GM23338 (cell line): ENCODE measurements at regions not wholly inside any gene's neighbourhood (a gene's known extent, or its start where the extent isn't known, plus 50 kb on each side); places are given as distances from the start of the nearest gene placed in this dataset.

Source experiments
- ATAC-seq: fragments of 200-7000 bp; cut with Tn5 transposase; 3 replicates; pipeline ENCODE4 v1.9.1; 2020
- DNase-seq: peaks from one replicate; pipeline ENCODE4 v3.0.0-alpha.2; 2015; ENCODE audit warnings: low spot score
- H2AFZ ChIP-seq: fragments of 200-600 bp; sonication (generic); 2 replicates; pipeline ENCODE4 v1.8.0; 2016; ENCODE audit warnings: antibody characterized with exemption, mild to moderate bottlenecking, moderate library complexity
- H3F3A ChIP-seq: fragments of 200-600 bp; sonication (generic); replicated peaks from 2 replicates; pipeline ENCODE4 v1.8.0; 2017; ENCODE audit warnings: antibody characterized with exemption, mixed run types, low read depth
- H3K27ac ChIP-seq: fragments of 200-600 bp; sonication (generic); 2 replicates; pipeline ENCODE4 v1.6.1; 2016; ENCODE audit warnings: low read depth
- H3K27me3 ChIP-seq: fragments of 200-600 bp; sonication (generic); 2 replicates; pipeline ENCODE4 v1.8.0; 2016; ENCODE audit warnings: mild to moderate bottlenecking, mixed run types, moderate library complexity; ENCODE audit not compliant: insufficient read depth
- H3K36me3 ChIP-seq: fragments of 200-600 bp; sonication (generic); 2 replicates; pipeline ENCODE4 v1.8.0; 2016; ENCODE audit warnings: mild to moderate bottlenecking; ENCODE audit not compliant: insufficient read depth
- H3K4me1 ChIP-seq: fragments of 200-600 bp; sonication (generic); 2 replicates; pipeline ENCODE4 v1.8.0; 2016; ENCODE audit warnings: mild to moderate bottlenecking, moderate library complexity; ENCODE audit not compliant: insufficient read depth
- H3K4me2 ChIP-seq: fragments of 200-600 bp; sonication (generic); 2 replicates; pipeline ENCODE4 v1.7.1; 2017; ENCODE audit warnings: mixed run types
- H3K4me3 ChIP-seq: fragments of 200-600 bp; sonication (generic); 2 replicates; pipeline ENCODE4 v1.6.1; 2016; ENCODE audit warnings: mixed run types
- H3K79me2 ChIP-seq: fragments of 200-600 bp; sonication (generic); replicated peaks from 2 replicates; pipeline ENCODE4 v1.8.0; 2017; ENCODE audit warnings: mild to moderate bottlenecking; ENCODE audit not compliant: insufficient read depth
- H3K9me2 ChIP-seq: fragments of 200-600 bp; sonication (generic); 2 replicates; pipeline ENCODE4 v1.8.0; 2017; ENCODE audit not compliant: insufficient read depth
- H4K20me1 ChIP-seq: fragments of 200-600 bp; sonication (generic); replicated peaks from 2 replicates; pipeline ENCODE4 v1.8.0; 2017; ENCODE audit warnings: mild to moderate bottlenecking; ENCODE audit not compliant: insufficient read depth
- H3K27ac Mint-ChIP-seq: 2 replicates; pipeline ENCODE4 v1.8.0; 2020; ENCODE audit warnings: inconsistent platforms, mild to moderate bottlenecking, moderate library complexity, mixed read lengths
- H3K27me3 Mint-ChIP-seq: 3 replicates; pipeline ENCODE4 v1.8.0; 2022; ENCODE audit warnings: low read depth, mild to moderate bottlenecking, moderate library complexity, mixed read lengths, inconsistent platforms; ENCODE audit not compliant: insufficient read depth, poor library complexity
- H3K36me3 Mint-ChIP-seq: 3 replicates; pipeline ENCODE4 v1.8.0; 2021; ENCODE audit warnings: low read depth, mild to moderate bottlenecking, inconsistent platforms, moderate library complexity, mixed read lengths
- H3K4me1 Mint-ChIP-seq: 3 replicates; pipeline ENCODE4 v1.8.0; 2020; ENCODE audit warnings: mild to moderate bottlenecking, inconsistent platforms, mixed read lengths
- H3K4me3 Mint-ChIP-seq: 3 replicates; pipeline ENCODE4 v1.8.0; 2021; ENCODE audit warnings: moderate library complexity, mild to moderate bottlenecking, inconsistent platforms, mixed read lengths
- H3K9me3 Mint-ChIP-seq: 3 replicates; pipeline ENCODE4 v1.8.0; 2020; ENCODE audit warnings: moderate library complexity, mild to moderate bottlenecking, inconsistent platforms, mixed read lengths
- EZH2 ChIP-seq: fragments of 200-600 bp; sonication (generic); IDR thresholded peaks from one replicate; pipeline ENCODE4 v1.8.0; 2017; ENCODE audit warnings: antibody characterized with exemption, mild to moderate bottlenecking, low read depth; ENCODE audit not compliant: unreplicated experiment
- EZH2phosphoT487 ChIP-seq: fragments of 200-600 bp; sonication (generic); IDR thresholded peaks from one replicate; pipeline ENCODE4 v1.8.1; 2018; ENCODE audit warnings: antibody characterized with exemption; ENCODE audit not compliant: unreplicated experiment
- JUNB ChIP-seq: IDR thresholded peaks from one replicate; pipeline ENCODE4 v1.6.1; 2016; ENCODE audit warnings: antibody characterized with exemption; ENCODE audit not compliant: unreplicated experiment
- NANOG ChIP-seq: IDR thresholded peaks from 2 replicates; pipeline ENCODE4 v1.6.1; 2016; ENCODE audit warnings: antibody characterized with exemption, borderline replicate concordance
- POLR2AphosphoS5 ChIP-seq: IDR thresholded peaks from 2 replicates; pipeline ENCODE4 v1.6.1; 2016; ENCODE audit warnings: antibody characterized with exemption, low read depth
- REST ChIP-seq: IDR thresholded peaks from one replicate; pipeline ENCODE4 v1.6.1; 2018; ENCODE audit warnings: antibody characterized with exemption; ENCODE audit not compliant: unreplicated experiment
- STAT1 ChIP-seq: IDR thresholded peaks from one replicate; pipeline ENCODE4 v1.6.1; 2016; ENCODE audit warnings: antibody characterized with exemption; ENCODE audit not compliant: unreplicated experiment
- ZNF331 ChIP-seq: fragments of 250-450 bp; sonication (Bioruptor Pico); IDR thresholded peaks from 2 replicates; pipeline ENCODE4 v1.5.0; 2020; ENCODE audit warnings: low read depth, mild to moderate bottlenecking, moderate library complexity
- TF ChIP-seq, protein P1 (sequence below), 2 experiments: fragments of 200-600 bp in 1 of 2; sonication (generic) in 1 of 2; conservative IDR thresholded peaks; 2 replicates each; pipeline versions ENCODE4 v1.5.1 to v1.6.1; 2016 to 2017; ENCODE audit warnings: antibody characterized with exemption in 2 of 2, low read depth in 2 of 2, mild to moderate bottlenecking in 2 of 2, moderate library complexity in 1 of 2

DNA sequence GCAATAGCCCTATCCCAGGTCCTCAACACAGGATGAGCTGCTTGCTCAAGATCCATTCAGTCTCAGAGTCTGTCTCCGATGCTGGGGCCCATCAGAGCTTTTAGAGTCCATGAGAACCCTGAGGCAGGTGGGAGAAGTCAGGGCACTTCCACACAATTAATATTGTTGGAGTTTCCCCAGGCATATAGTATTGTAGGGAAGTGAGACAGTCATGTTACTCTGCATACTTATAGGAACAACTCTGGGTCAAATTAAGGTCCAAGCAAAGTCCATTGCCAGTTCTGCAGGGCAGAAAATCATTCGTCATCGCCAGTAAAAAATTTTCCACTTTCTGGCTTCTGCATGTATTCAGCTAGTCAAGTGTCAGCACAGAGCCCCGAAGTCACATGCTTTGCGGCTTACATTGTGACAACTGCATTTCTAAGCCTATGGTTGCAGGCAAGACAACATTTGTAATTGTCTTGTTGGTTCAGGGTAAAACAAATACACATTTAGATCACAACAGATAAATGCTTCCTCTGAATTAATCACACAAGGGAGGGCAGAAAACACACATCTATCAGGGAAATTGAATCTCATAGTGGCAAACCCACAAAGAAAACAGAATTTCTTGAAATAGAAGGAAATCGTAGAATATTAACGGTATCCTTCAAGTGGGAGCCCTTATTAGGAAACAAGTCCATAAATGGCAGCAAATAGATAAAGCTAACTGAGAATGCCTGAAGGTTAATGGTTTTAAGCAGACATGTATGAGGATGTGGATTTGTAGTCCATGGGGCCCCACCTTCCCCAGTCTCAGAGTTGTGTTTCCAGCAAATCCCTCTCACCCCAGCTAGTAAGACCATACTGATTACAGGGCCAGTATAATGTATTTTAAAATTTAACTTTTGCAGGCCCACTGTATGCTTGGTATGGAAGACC is 412.1 kb upstream of the RASGEF1B start (continued):
- TF ChIP-seq, protein P1, sequence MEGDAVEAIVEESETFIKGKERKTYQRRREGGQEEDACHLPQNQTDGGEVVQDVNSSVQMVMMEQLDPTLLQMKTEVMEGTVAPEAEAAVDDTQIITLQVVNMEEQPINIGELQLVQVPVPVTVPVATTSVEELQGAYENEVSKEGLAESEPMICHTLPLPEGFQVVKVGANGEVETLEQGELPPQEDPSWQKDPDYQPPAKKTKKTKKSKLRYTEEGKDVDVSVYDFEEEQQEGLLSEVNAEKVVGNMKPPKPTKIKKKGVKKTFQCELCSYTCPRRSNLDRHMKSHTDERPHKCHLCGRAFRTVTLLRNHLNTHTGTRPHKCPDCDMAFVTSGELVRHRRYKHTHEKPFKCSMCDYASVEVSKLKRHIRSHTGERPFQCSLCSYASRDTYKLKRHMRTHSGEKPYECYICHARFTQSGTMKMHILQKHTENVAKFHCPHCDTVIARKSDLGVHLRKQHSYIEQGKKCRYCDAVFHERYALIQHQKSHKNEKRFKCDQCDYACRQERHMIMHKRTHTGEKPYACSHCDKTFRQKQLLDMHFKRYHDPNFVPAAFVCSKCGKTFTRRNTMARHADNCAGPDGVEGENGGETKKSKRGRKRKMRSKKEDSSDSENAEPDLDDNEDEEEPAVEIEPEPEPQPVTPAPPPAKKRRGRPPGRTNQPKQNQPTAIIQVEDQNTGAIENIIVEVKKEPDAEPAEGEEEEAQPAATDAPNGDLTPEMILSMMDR (conservative IDR thresholded peaks at IDR 0.05; ENCODE audit: low read depth in 2 of 2) = no peak
- no peak for TF ChIP-seq JUNB
- no peak for TF ChIP-seq STAT1
- no peak for TF ChIP-seq EZH2
- TF ChIP-seq EZH2phosphoT487 = no peak
- no peak for TF ChIP-seq ZNF331
- TF ChIP-seq REST = no peak
- TF ChIP-seq NANOG = no peak

- Mint-ChIP-seq H3K27ac (no peak overlapping the region), H3K4me1 (no peaks in the 10 kb centered on the region), H3K9me3 (no peaks in the 10 kb centered on the region; the same call in 2 of the 3 replicates), H3K36me3 (no peaks in the 10 kb centered on the region), H3K4me3 (no peak overlapping the region), H3K27me3 (no peaks in the 10 kb centered on the region)
- no peaks in the 10 kb centered on the region for H3K27me3 ChIP-seq
- no peak for DNase-seq
- ATAC-seq = no peak
- H3K79me2 ChIP-seq = no peaks in the 10 kb centered on the region
- no peak overlapping the region for H3K4me2 ChIP-seq
- H4K20me1 ChIP-seq = no peaks in the 10 kb centered on the region
- H3K4me3 ChIP-seq = no peak overlapping the region
- no peaks in the 10 kb centered on the region for H3K36me3 ChIP-seq
- no peak overlapping the region for H3K27ac ChIP-seq
- H2AFZ ChIP-seq = no peak overlapping the region
- no peaks in the 10 kb centered on the region for H3F3A ChIP-seq
- TF ChIP-seq POLR2AphosphoS5 (no peak), EZH2phosphoT487 (no peak), JUNB (no peak), EZH2 (no peak)
- H3K4me1 ChIP-seq = no peaks in the 10 kb centered on the region
- no peaks in the 10 kb centered on the region for H3K9me2 ChIP-seq
These were observed 411.3 kb upstream of the RASGEF1B start for GRCh38 chr4:81883004-81883403.
